Loucy (cell line): ENCODE measurements at regions not wholly inside any gene's neighbourhood (a gene's known extent, or its start where the extent isn't known, plus 50 kb on each side); places are given as distances from the start of the nearest gene placed in this dataset.

Experiments used
- H2AFZ ChIP-seq: fragments of 200-600 bp; sonication (generic); 2 replicates; pipeline ENCODE4 v1.6.0; 2016; ENCODE audit warnings: antibody characterized with exemption, mild to moderate bottlenecking, low read length, moderate library complexity
- H3F3A ChIP-seq: fragments of 200-600 bp; 2 replicates; pipeline ENCODE4 v1.6.0; 2016; ENCODE audit warnings: antibody characterized with exemption, low read depth, mild to moderate bottlenecking
- H3K27me3 ChIP-seq: fragments of 200-600 bp; sonication (generic); 2 replicates; pipeline ENCODE4 v1.6.1; 2014; ENCODE audit warnings: low read length, mild to moderate bottlenecking; ENCODE audit not compliant: insufficient read depth, poor library complexity, severe bottlenecking
- H3K36me3 ChIP-seq: fragments of 200-600 bp; sonication (generic); 2 replicates; pipeline ENCODE4 v1.6.1; 2016; ENCODE audit warnings: low read length; ENCODE audit not compliant: insufficient read depth
- H3K4me1 ChIP-seq: fragments of 200-600 bp; sonication (generic); 2 replicates; pipeline ENCODE4 v1.5.1; 2014; ENCODE audit warnings: low read length, mild to moderate bottlenecking; ENCODE audit not compliant: insufficient read depth, poor library complexity, severe bottlenecking
- H3K4me2 ChIP-seq: fragments of 200-600 bp; sonication (generic); 2 replicates; pipeline ENCODE4 v1.6.0; 2014; ENCODE audit warnings: antibody characterized with exemption, low read length, low read depth, mild to moderate bottlenecking; ENCODE audit not compliant: poor library complexity, severe bottlenecking
- H3K4me3 ChIP-seq: fragments of 200-600 bp; sonication (generic); 2 replicates; pipeline ENCODE4 v1.5.1; 2014; ENCODE audit warnings: low read length, mild to moderate bottlenecking, mixed read lengths; ENCODE audit not compliant: poor library complexity, severe bottlenecking
- H3K79me2 ChIP-seq: fragments of 200-600 bp; sonication (generic); 2 replicates; pipeline ENCODE4 v1.6.1; 2014; ENCODE audit warnings: low read length; ENCODE audit not compliant: insufficient read depth
- H3K9ac ChIP-seq: fragments of 200-600 bp; sonication (generic); 2 replicates; pipeline ENCODE4 v1.6.0; 2014; ENCODE audit warnings: mild to moderate bottlenecking, low read depth, low read length, moderate library complexity; ENCODE audit not compliant: poor library complexity, severe bottlenecking
- H3K9me2 ChIP-seq: fragments of 200-600 bp; sonication (generic); replicated peaks from 2 replicates; pipeline ENCODE4 v1.6.1; 2016; ENCODE audit warnings: low read depth, low read length, mixed read lengths
- H3K9me3 ChIP-seq: fragments of 200-600 bp; sonication (generic); 2 replicates; pipeline ENCODE4 v1.6.1; 2014; ENCODE audit warnings: mild to moderate bottlenecking, antibody characterized with exemption, low read length, low read depth; ENCODE audit not compliant: insufficient read depth
- H4K20me1 ChIP-seq: fragments of 200-600 bp; sonication (generic); 2 replicates; pipeline ENCODE4 v1.6.0; 2014; ENCODE audit warnings: antibody characterized with exemption, low read length, mild to moderate bottlenecking; ENCODE audit not compliant: insufficient read depth, poor library complexity, severe bottlenecking
- CTCF ChIP-seq: fragments of 200-600 bp; sonication (generic); conservative IDR thresholded peaks from 2 replicates; pipeline ENCODE4 v1.5.1; 2014; ENCODE audit warnings: mild to moderate bottlenecking, antibody characterized with exemption, low read length
- EZH2phosphoT487 ChIP-seq: fragments of 200-600 bp; IDR thresholded peaks from 2 replicates; pipeline ENCODE4 v1.6.1; 2018; ENCODE audit warnings: antibody characterized with exemption, mild to moderate bottlenecking, moderate library complexity, borderline replicate concordance

DNA sequence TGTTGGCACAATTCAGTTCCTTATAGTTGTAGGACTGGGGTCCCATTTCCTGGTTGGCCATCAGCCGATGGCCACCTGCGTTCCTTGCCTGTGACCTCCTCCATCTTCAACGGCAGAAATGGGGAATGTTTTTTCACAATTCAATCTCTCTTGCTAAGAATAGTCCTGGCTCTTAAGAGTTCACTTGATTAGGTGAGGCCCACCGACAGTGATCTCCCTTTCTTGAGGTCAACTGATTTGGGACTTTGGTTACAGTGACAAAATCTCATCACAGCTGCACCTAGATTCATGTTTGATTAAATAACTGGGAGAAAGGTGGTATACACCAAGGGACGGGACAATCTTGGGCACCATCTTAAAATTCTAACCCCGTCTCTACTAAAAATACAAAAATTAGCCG lies 139.1 kb upstream of the DTNBP1 start:
- no peak overlapping the region for H3K4me2 ChIP-seq
- H3K36me3 ChIP-seq = no peaks in the 10 kb centered on the region
- H3K79me2 ChIP-seq = no peaks in the 10 kb centered on the region
- no peaks in the 10 kb centered on the region for H3F3A ChIP-seq
- peaks cover 7% of the 10 kb centered on the region for H3K9me3 ChIP-seq
- no peaks in the 10 kb centered on the region for H3K9me2 ChIP-seq
- no peaks in the 10 kb centered on the region for H4K20me1 ChIP-seq
- no peaks in the 10 kb centered on the region for H3K4me1 ChIP-seq
- no peak overlapping the region for H3K4me3 ChIP-seq
- no peak overlapping the region for H2AFZ ChIP-seq
- no peaks in the 10 kb centered on the region for H3K27me3 ChIP-seq
- TF ChIP-seq CTCF (no peak), EZH2phosphoT487 (no peak)
- H3K9ac ChIP-seq = no peak overlapping the region

DNA sequence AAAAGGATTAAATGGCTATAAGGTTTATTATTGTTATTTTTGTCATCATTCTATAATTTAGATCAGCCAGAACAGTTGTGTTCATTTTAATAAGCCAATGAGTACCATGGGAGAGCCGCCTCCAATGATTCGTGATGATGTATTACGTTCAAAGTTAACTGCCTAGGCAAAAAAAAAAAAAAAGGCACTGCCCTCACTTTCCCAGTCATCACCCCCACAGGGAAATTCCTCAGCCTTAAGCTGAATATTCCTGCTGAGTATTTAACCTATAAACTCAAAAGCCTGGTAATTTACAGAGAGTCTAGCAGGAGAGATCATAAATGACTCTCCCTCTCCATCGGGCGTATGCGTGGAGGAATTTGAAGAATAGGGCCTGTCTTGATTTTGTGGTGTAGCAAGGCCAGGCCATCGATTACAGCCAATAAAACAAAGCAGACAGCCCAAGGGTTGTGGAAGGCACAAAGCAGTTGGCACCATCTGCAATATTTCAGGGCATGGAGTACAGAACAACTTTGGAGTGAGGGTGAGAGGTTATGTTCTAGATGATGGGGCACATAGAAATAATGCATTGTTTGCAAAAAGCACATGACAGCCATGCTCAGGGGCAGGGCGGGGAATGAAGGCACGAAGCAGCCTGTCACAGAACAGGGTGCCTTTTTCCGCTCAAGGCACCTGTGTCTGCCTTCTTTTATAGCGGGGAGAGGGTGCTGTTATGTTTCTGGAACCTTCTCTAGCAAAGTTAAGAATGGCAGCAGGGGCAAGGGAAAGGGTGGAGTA lies 138.2 kb upstream of the DTNBP1 start:
- Histone ChIP-seq H3K9ac (no peak overlapping the region), H4K20me1 (no peaks in the 10 kb centered on the region), H3K4me3 (no peak overlapping the region), H3K36me3 (no peaks in the 10 kb centered on the region), H3K9me2 (no peaks in the 10 kb centered on the region), H3K79me2 (no peaks in the 10 kb centered on the region), H2AFZ (no peak overlapping the region), H3K4me1 (no peaks in the 10 kb centered on the region), H3K27me3 (no peaks in the 10 kb centered on the region), H3K9me3 (peaks cover 7% of the 10 kb centered on the region), H3F3A (no peaks in the 10 kb centered on the region), H3K4me2 (no peak overlapping the region)
- TF ChIP-seq EZH2phosphoT487 (no peak), CTCF (no peak)

DNA sequence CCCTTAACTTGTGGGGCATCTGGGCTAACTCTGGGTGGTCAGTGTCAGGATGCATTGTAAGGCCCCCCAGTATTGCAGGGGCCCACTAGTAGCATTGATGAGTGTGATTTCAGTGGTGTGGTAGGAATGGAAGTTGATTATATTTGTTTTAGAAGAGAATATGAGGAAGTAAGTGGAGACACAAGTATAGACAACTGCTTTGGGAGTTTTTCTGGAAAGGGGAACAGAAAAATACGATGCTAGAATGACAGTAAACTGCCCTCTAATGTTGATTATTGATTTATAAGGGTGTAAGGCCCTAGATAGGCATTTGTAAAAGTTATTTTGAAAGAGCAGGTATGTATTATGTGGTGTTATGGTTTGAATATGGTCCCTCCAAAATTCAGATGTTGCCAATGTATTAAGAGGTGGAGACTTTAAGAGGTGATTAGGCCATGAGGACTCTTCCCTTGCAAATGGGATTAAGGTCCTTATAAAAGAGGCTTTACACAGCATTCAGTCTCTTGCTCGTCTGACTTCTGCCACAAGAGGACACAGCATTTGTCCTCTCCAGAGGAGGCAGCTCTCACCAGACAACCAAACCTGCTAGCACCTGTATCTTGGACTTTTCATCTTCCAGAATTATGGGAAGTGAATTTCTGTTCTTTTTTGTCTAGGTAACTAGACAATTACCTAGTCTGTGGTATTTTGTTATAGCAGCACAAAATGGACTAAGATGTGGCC lies 135.9 kb upstream of the DTNBP1 start:
- H4K20me1 ChIP-seq = no peaks in the 10 kb centered on the region
- H3K79me2 ChIP-seq = no peaks in the 10 kb centered on the region
- no peaks in the 10 kb centered on the region for H3F3A ChIP-seq
- no peak overlapping the region for H3K4me3 ChIP-seq
- no peaks in the 10 kb centered on the region for H3K9me2 ChIP-seq
- H3K27me3 ChIP-seq = no peaks in the 10 kb centered on the region
- H3K36me3 ChIP-seq = no peaks in the 10 kb centered on the region
- no peaks in the 10 kb centered on the region for H3K4me1 ChIP-seq
- no peak overlapping the region for H3K4me2 ChIP-seq
- peaks cover 7% of the 10 kb centered on the region for H3K9me3 ChIP-seq
- no peak overlapping the region for H3K9ac ChIP-seq
- TF ChIP-seq EZH2phosphoT487 = no peak
- no peak for TF ChIP-seq CTCF
- no peak overlapping the region for H2AFZ ChIP-seq
